ENCODE measurements at regions not wholly inside any gene's neighbourhood (a gene's known extent, or its start where the extent isn't known, plus 50 kb on each side); places are given as distances from the start of the nearest gene placed in this dataset.

DNA sequence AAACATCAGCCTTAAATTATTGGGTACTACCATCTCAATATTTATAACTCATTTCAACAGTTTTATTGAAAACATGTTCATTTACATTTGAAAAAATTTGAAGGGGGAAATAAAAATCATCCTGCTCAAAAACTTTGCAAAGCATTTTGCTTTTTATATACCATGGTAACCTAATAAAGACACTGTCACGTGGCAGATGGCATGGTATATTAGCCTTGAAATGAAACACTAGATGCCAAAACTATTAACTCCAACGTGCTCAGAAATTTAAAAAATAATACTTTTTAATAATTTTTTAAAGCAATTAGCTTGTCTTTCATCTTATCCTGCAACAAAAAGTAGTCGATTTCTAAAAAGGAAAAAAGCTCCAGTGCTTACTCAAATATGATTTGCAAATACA, 88.6 kb upstream of the NFIB start:
- POLR2A ChIA-PET: no interaction called here
- DNase-seq (ENCODE audit: unreplicated experiment): no peak
- CTCF ChIA-PET: interaction anchor here (2.0 to 2.5 kb wide), 2 partner anchors 24 to 27 kb away, joined by 6 to 7 read pairs; no protein-coding TSS in a partner anchor
- H3K9me3 Mint-ChIP-seq (ENCODE audit: unreplicated experiment): no peaks in the 10 kb centered on the region
- H3K4me1 Mint-ChIP-seq (ENCODE audit: insufficient read depth, unreplicated experiment): peaks cover 11% of the 10 kb centered on the region
- H3K27me3 Mint-ChIP-seq (ENCODE audit: insufficient read depth, unreplicated experiment): no peaks in the 10 kb centered on the region
- no TSS peak for BruUV-seq (replicated peaks)
- no peak overlapping the region for H3K27ac Mint-ChIP-seq (ENCODE audit: low read depth, unreplicated experiment)
- no peaks in the 10 kb centered on the region for H3K36me3 Mint-ChIP-seq (ENCODE audit: insufficient read depth, unreplicated experiment)
- TF ChIP-seq, protein P1, sequence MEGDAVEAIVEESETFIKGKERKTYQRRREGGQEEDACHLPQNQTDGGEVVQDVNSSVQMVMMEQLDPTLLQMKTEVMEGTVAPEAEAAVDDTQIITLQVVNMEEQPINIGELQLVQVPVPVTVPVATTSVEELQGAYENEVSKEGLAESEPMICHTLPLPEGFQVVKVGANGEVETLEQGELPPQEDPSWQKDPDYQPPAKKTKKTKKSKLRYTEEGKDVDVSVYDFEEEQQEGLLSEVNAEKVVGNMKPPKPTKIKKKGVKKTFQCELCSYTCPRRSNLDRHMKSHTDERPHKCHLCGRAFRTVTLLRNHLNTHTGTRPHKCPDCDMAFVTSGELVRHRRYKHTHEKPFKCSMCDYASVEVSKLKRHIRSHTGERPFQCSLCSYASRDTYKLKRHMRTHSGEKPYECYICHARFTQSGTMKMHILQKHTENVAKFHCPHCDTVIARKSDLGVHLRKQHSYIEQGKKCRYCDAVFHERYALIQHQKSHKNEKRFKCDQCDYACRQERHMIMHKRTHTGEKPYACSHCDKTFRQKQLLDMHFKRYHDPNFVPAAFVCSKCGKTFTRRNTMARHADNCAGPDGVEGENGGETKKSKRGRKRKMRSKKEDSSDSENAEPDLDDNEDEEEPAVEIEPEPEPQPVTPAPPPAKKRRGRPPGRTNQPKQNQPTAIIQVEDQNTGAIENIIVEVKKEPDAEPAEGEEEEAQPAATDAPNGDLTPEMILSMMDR (IDR thresholded peaks at IDR 0.05; ENCODE audit: unreplicated experiment): no peak
- intact Hi-C loops (cut with micrococcal nuclease): no loop called here
- H3K4me3 Mint-ChIP-seq (ENCODE audit: unreplicated experiment): no peak overlapping the region

DNA sequence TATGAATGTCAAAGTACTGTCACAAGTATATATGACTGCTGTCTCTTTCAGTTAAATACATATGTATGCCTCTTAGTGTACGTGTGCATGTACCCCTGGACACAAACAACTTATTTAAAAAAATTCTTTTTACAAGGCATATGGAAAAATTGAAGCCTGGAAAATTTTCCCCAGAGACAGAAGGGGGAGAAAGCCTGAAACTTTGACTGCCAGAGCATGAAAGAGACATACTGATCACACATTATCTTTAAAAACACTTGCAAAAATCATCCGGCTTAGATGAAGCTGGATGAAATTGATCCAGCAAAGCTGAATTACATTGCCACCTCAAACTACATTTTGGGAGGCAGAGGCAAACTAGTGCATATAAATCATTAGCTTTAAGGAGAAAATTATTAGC, 88.0 kb upstream of the NFIB start:
- ChIA-PET POLR2A (no interaction called here), CTCF (interaction anchor here (0.5 to 2.5 kb wide), 4 partner anchors 25 to 160 kb away, joined by 3 to 7 read pairs (median 5); no protein-coding TSS in a partner anchor)
- Mint-ChIP-seq H3K27ac (ENCODE audit: low read depth, unreplicated experiment) (no peak overlapping the region), H3K36me3 (ENCODE audit: insufficient read depth, unreplicated experiment) (no peaks in the 10 kb centered on the region), H3K4me1 (ENCODE audit: insufficient read depth, unreplicated experiment) (peaks cover 11% of the 10 kb centered on the region), H3K27me3 (ENCODE audit: insufficient read depth, unreplicated experiment) (no peaks in the 10 kb centered on the region), H3K9me3 (ENCODE audit: unreplicated experiment) (no peaks in the 10 kb centered on the region), H3K4me3 (ENCODE audit: unreplicated experiment) (no peak overlapping the region)
- intact Hi-C loops (cut with micrococcal nuclease): loop anchor here (2.0 kb wide), 1 partner anchor 79 kb away; no protein-coding TSS in a partner anchor
- BruUV-seq (replicated peaks): no TSS peak
- no peak for DNase-seq (ENCODE audit: unreplicated experiment)
- TF ChIP-seq, protein P1 (IDR thresholded peaks at IDR 0.05; ENCODE audit: unreplicated experiment): no peak

DNA sequence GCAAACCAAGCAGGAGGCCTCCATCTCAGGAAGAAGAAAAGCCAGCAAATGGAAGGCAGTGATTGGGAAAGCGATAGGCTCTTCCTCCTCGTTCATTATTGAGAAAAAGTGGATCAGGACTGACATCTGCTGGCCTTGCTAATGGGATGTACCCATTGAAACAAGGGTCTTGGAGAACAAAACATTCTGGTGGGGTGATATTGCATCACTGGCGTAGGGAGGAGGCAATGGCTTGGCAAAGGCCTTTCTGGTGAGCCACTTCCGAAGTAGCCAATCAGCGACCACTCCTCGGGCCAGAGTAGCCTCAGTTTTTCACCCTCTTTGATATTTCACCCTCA, 86.7 kb upstream of the NFIB start:
- H3K4me1 Mint-ChIP-seq (ENCODE audit: insufficient read depth, unreplicated experiment): peaks cover 11% of the 10 kb centered on the region

More for the DNA sequence above, 86.7 kb upstream of the NFIB start:
- intact Hi-C loops (cut with micrococcal nuclease): loop anchor here (1.0 to 2.0 kb wide), 2 partner anchors 78 to 973 kb away; no protein-coding TSS in a partner anchor
- CTCF ChIA-PET: interaction anchor here (0.6 to 1.5 kb wide), 14 partner anchors 14 to 1312 kb away, joined by 3 to 8 read pairs (median 3); no protein-coding TSS in a partner anchor
- Mint-ChIP-seq H3K27ac (ENCODE audit: low read depth, unreplicated experiment) (no peak overlapping the region), H3K9me3 (ENCODE audit: unreplicated experiment) (no peaks in the 10 kb centered on the region), H3K36me3 (ENCODE audit: insufficient read depth, unreplicated experiment) (no peaks in the 10 kb centered on the region), H3K4me3 (ENCODE audit: unreplicated experiment) (no peak overlapping the region), H3K27me3 (ENCODE audit: insufficient read depth, unreplicated experiment) (no peaks in the 10 kb centered on the region)
- DNase-seq (ENCODE audit: unreplicated experiment): peak; percentile 76
- TF ChIP-seq, protein P1 (IDR thresholded peaks at IDR 0.05; ENCODE audit: unreplicated experiment): peak; percentile 48
- POLR2A ChIA-PET: interaction anchor here (0.7 kb wide), 1 partner anchor 13 kb away, joined by 3 read pairs; no protein-coding TSS in a partner anchor
- BruUV-seq (replicated peaks): no TSS peak

Data from MCF 10A (cell line).